ENCODE measurements at regions not wholly inside any gene's neighbourhood (a gene's known extent, or its start where the extent isn't known, plus 50 kb on each side); places are given as distances from the start of the nearest gene placed in this dataset.

DNA sequence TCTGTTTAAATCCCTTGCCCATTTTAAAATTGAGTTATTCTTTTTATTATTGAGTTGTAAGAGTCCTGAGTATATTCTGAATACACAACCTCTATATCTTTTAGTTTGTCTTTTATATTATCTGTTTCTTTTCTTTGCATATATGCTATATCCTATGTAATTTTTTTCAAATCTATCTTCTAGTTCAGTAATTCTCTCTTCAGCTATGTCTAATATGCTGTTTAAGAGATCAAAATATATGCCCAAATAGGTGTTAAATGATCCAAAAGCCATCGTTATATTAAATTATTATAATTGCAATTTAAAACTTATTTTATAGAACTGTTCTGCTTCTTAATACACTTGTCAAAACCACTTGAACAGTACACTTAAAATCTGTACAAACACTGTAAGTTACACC, 107.4 kb upstream of the TSPAN5 start:
- no peak for DNase-seq (ENCODE audit: low read depth)

DNA sequence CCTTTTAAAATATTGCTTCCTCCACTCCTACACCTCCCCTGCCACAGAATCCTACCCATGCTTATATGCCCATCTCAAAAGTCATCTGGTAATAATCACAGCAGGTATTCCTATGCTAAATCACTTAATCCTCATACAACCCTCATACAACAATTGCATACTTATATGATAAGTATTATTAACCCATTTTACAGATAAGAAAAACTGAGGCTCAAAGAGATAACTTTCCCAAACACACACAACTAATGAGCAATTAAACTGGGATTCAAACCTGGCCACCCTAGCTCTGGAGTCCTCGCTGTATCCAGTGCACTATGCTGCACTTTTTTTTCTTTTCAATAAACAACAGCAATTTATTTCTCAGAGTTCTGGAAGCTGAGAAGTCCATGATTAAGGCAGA, 99.8 kb upstream of the TSPAN5 start:
- DNase-seq (ENCODE audit: low read depth), result no peak

DNA sequence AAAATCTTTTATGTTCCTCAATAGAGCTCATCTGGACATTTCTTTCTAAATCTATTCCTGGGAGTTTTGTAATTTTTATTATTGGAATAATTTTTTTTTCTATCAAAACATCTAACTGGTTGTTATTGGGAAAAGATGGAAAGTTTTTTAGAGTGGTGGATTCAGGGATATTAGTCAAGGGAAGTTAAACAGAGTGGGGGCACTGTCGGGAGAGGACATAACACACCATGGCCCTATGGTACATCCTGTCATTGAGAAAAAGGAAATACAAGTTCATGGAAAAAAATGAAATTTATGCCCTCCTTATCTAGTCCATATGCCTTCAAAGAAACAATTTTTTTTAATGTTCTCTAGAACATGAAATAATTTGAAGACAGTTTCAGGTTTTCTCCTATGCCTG, 96.3 kb upstream of the TSPAN5 start:
- DNase-seq (ENCODE audit: low read depth), result no peak

DNA sequence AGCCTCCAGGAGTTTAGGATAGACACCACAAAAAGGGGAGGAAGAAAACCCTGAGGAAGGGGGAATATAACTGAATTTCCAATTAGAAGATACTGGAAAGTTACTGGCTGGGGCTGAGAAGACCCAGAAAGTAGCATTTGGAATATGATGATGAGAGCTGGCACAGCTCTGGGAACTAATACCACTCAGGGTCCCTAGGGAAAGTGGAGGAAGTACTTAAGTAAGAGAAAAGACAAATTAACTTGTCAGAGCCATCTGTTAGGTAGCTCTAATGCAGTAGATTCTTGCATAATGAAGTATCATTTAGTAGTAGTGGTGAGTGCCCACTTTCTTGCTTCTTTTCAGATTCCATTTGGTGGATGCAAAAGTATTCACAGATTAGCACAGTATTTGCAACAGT, 90.8 kb upstream of the TSPAN5 start:
- DNase-seq (ENCODE audit: low read depth), result no peak

DNA sequence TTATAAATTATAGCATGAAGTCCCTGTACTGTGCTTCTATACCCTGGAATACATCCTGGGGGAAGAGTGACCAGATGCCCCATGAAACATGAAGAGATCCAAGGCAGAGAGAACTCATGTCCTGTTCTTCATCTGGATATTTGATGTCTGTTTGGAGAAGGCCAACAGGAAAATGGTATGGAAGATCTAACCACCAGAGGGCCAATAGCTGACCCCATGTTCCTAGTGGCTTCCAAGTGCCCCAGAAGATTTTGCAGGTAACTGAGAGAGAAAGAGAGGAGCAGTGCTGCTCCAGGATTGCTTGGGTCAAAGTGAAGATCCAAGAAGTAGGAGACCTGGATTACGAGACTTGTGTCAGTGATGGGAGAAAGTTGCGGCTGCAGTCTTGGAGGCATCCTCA, 90.2 kb upstream of the TSPAN5 start:
- DNase-seq (ENCODE audit: low read depth), result no peak

DNA sequence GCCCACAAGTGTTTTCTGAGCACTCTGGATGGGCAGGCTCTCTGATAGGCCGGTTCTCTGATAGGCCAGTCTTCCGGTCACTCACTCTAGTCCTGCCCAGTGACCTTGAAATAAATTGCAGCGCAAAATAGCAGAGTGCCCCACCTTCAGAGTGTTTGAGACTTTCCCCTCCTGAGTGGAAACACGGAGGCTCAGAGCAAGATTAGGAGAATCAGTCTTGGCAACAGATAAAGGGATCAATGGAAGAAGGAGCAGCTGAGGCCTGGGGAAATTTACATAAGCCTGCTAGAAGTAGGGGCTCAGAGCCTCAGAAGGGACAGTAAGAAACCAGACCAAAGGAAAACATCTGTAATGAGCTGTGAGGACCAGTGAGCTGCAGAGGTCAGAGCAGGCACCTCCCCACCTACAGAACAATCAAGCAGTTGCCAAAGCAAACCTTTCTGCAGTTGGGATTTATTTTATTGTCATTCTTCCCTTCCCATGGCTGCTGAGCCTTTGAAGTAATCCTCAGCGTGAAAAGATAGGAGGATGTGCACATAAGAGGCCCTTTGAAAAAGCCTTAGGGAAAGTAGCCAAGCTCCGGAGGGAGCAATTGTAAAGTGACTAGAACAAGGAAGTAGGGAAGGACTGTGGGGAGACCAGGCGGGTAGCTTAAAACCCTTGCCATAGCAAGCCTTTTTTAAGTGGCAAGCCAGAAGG, 89.1 kb upstream of the TSPAN5 start:
- no peak for DNase-seq (ENCODE audit: low read depth)

DNA sequence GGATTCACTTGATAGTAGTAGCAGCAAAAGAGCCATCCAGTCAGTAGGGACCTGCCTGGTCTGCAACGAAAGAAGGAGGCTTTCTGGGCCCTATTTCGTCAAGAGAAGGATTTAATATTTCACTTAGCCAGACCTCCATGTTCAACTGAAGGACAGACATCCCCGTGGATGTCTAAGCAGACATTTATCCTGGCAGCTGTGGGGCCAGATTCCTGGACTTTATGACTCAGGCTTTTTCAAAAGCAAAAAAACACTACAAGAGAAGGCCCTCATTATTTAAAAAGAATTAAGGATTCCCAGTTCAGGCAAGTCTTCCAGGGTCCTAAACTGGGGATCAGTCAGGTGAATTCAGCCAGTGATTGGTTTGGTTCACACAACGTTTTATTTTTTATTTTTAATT, 88.5 kb upstream of the TSPAN5 start:
- DNase-seq (ENCODE audit: low read depth), result no peak

DNA sequence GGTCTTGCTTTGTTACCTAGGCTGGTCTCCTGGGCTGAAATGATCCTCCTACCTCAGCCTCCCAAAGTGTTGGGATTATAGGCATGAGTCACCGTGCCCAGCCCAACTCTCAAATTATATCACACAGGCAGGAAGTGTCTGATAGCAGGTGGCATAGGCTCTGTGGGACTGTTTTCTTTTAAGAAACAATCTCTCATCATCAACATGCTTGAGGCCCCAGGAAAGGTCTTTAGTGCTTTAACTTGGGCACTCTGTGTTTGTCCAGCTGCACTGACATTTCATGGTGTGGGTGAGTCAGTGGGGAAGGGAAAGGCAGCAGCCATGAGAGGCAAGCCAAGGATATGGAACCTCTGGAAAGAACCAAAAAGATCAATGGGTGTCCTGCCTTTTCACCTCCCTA, 88.1 kb upstream of the TSPAN5 start:
- DNase-seq (ENCODE audit: low read depth), result no peak

DNA sequence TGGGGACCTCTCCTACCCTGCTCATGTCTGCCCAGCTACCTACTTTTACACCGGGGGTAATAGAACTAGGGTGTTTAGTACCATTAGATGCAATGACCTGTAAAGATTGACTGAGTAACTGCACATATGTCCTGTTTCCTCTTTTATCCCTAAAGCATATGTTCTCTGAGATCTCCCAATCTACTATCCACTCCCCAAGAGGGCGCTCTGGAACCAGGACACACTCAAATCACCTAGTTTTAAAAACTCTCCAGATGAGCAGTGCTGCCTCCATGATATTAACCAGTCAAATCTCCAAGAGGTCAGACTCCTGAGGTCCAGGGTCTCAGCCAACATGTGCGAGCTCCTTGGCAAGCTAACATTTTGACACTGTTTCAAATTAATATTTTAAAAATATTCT, 87.0 kb upstream of the TSPAN5 start:
- no peak for DNase-seq (ENCODE audit: low read depth)

DNA sequence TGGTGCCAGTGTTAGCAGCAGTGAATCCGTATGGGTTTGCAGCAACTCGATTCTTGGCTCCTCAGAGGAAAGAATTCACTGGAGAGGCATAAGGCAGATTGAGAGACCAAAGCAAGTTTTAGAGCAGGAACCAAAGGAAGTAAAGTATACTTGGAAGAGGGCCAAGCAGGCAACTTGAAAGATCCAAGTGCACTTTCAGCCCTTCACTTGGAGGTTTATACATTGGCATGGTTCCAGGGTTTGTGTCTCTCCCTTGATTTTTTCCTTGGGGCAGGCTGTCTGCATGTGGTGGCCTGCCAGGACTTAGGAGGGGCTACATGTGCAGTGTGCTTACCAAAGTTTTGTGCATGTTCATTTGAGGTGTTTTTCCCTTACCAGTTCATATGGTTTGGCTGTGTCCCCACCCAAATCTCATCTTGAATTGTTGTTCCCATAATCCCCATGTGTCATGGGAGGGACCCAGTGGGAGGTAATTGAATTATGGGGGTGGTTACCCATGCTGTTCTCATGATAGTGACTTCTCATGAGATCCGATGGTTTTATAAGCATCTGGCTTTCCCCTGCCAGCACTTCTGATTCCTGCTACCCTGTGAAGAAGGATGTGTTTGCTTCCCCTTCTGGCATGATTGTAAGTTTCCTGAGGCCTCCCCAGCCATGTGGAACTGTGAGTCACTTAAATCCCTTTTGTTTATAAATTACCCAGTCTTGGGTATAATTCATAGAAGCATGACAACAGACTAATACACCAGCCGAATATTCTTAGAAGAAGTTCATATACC, 86.2 kb upstream of the TSPAN5 start:
- DNase-seq (ENCODE audit: low read depth), result no peak

DNA sequence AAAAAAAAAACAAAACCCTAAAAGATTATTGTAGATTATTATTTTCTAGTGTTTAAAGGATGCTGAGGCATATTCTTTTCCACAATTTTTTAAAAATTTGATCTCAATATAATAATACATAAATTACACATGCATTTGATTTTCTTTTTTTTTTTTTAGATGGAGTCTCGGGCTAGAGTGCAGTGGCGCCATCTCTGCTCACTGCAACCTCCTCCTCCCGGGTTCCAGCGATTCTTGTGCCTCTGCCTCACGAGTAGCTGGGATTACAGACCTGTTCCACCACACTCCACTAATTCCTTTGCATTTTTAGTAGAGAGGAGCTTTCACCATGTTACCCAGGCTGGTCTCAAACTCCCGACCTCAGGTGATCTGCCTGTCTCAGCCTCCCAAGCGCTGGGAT, 83.5 kb upstream of the TSPAN5 start:
- no peak for DNase-seq (ENCODE audit: low read depth)

DNA sequence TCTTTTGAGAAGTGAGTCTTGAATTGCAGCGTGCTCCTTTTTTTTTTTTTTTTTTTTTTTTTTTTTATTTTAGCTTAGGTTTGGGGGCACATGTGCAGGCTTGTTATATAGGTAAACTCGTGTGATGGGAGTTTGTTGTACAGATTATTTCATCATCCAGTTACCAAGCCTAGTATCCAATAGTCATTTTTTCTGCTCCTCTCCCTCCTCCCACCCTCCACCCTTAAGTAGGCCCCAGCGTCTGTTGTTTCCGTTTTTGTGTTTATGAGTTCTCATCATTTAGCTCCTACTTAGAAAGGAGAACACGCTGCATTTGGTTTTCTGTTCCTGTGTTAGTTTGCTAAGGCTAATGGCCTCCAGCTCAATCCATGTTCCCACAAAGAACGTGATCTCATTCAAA, 81.3 kb upstream of the TSPAN5 start:
- DNase-seq (ENCODE audit: low read depth), result no peak

DNA sequence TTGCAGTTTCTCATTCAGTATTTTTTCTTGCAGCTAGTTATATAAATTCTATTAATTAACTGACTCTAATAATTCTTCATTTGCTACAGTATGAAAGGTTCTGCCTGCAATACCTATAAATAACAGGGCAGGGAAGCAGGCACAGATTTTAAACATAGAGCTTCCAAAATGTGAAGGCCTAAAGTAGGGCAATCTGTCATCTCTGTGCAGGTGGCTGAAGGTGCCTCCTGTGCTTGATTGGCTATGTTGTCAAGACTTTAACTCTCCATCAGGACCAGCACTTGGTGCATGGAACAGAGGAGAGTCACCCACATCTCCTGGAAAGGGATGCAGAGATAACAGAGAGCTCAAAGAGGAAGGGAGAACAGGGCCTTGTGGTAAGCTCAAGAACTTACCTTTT, 75.2 kb upstream of the TSPAN5 start:
- no peak for DNase-seq (ENCODE audit: low read depth)

DNA sequence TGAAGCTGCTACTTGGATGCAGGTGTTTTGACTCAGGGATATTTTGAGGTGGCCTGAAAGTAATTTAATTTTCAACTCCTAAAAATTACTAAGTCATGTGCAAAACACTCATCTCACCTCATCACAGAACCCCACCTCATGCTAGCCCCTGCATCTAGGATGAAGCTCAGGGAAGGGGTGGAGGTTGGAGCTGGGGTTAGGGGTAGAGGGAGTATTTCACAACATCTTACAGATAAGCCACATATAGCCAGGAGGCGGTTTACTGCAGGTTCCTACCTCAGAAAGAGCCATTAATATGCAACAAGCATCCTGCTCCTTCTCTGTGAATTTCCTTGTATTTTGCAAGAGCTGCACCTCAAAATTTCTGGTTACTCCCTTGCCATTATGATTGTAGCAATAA, 70.5 kb upstream of the TSPAN5 start:
- DNase-seq (ENCODE audit: low read depth), result no peak

DNA sequence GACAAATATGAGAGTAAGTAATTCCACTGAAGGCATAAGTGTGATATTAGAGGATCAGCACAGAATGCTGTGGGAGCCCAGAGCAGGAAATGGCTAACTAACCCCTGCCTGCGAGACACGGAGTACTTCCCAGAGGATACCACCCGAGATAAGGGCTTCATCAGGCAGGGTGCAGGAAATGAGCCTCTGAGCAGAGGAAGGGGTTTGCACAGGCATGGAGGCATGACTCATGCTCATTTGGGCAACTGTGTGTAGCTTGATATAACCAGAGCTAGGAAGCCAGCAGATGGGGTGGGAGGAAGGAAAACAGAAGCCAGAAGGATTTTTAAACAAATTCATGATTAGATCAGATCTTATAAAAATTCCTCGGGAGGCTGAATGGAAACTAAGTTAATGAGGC, 70.0 kb upstream of the TSPAN5 start:
- DNase-seq (ENCODE audit: low read depth), result no peak

DNA sequence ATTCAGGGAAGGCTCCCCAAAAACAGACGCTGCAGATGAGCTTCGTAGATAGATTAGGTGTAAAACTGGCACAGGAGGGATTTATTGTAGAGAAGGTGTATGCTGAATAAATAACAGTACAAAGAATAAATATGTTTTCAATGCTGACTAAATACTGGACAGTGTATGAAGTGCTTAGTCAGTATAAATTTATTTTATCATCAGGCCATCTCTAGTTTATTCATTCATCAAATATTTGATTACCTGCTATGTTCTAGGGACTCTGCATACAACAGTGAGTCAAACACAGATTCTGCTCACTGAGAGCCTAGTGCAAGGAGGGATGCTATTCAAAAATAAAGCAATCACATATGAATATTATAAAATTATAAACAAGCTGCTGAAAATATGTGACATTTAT, 63.6 kb upstream of the TSPAN5 start:
- DNase-seq (ENCODE audit: low read depth), result no peak

DNA sequence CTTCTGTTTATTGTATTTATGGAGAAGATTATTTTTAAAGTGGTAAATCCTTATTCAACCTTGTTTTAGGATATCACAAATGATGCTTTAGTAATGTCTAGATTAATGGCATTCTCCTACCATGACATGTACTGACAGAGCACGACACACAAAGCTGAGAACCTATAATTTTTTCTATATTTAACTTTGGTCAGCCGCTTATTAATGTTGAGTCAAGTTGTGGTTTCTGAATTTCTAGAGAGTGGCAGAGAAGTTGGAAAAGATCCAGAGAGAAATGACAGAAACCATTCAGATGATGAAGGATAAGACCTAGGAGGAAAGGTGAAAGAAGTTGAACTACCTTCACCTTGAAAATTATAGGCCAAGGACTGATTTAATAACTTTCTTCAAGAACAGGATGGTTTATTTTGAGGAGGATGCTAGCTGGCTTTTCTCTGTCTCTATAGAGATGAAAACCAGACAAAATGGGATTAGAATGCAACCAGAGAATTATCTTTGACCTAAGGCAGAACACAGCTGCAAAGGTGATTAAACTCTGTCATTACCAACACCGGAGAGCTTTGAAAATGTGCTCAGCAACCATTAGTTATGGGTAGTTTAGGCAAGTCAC, 62.6 kb upstream of the TSPAN5 start:
- no peak for DNase-seq (ENCODE audit: low read depth)

DNA sequence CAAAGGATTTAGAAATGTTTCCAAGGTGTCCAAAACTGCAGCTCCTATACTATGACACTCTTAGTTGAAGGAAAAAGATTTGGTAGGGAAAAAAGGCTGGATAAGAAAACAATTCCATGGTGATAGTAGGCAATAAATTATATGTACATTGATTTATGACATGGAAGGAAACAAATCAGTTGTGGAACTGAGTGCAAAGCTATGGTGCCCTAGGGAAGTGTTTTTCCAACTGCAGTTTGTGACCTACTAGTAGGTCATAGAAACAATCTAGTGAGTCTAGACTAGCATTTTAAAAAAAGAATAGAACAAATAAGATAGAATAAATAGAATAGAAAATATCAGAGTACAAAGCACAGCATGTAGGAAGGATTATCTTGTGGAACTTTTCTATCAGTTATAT, 58.4 kb upstream of the TSPAN5 start:
- DNase-seq (ENCODE audit: low read depth), result no peak

DNA sequence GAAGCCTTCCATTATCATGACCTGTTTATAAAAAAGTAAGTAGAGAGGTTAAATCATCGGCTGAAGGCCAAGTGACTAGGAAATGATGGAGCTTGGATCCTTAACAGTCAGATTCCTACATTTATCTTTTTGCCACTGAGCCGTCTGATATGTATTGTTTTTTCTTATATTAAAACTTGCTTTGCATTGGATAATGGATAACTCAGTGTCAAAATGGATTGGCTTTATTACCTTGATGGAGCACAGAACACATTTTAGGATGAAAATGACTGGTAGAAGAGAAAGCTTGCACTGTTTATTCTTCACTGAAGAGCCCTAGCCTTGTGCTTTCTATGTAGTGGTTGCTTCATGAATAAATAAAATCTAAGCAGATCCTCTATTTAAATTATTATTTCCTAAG, 54.2 kb upstream of the TSPAN5 start:
- no peak for DNase-seq (ENCODE audit: low read depth)

DNA sequence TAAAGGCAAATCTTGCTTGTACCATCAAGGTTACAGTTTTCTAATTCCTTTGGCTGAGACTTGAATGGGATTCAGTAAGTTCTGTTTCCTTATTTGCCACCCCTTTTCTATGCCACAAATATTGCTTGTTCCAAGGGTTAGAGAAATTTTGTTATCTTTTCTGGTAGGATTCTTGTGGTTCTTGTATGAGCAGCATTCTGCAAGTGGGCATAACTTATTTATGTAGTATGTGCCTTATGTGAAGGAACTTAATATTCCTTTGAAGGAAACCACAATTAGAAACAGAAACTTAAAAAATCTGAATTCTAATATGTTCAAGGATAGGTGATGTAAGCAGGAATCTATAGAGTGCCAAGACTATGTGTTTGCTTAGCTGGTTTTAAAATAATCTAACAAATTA, 53.1 kb upstream of the TSPAN5 start:
- no peak for DNase-seq (ENCODE audit: low read depth)

DNA sequence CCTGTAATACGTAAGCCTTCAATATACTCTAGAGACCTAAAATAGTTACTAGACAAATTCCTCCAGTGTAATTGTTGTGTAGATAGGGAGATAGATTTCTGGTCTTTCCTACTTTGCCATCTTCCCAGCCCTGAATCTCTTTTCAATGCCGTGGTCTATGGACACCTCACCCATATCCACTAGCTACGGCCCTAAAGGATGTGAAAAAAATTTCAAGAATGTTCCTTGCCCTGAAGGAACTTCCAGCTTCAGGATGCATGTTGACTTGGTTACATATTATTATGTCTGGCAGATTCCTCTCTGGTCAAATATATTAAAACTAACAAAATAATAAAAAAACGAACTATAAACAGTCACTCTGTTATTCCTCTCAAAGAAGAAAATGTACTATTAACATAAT, 52.4 kb upstream of the TSPAN5 start:
- no peak for DNase-seq (ENCODE audit: low read depth)
